PC-3 (cell line): ENCODE measurements at regions not wholly inside any gene's neighbourhood (a gene's known extent, or its start where the extent isn't known, plus 50 kb on each side); places are given as distances from the start of the nearest gene placed in this dataset.

Experiments
- ATAC-seq: fragments of 200-7000 bp; cut with Tn5 transposase; 2 replicates; pipeline ENCODE4 v1.9.1; 2020; ENCODE audit warnings: mild to moderate bottlenecking, moderate library complexity
- BruUV-seq: library from RNA; stranded (reverse); fragments of 400-500 nt; replicated peaks from 2 replicates; lab custom pipeline; 2021; lab: Mats Ljungman, UMichigan
- CTCF ChIA-PET: fragments of 300-600 bp; sonication (Branson Sonifier 250); formaldehyde crosslinking; loops from one replicate; lab custom pipeline; 2022; ENCODE audit warnings: antibody characterized with exemption; lab: Charles Lee
- POLR2A ChIA-PET: fragments of 300-600 bp; sonication (Branson Sonifier 250); formaldehyde crosslinking; loops from one replicate; lab custom pipeline; 2022; ENCODE audit warnings: antibody characterized with exemption; ENCODE audit not compliant: unreplicated experiment; lab: Charles Lee
- DNase-seq: peaks from one replicate; pipeline ENCODE4 v3.0.0-alpha.2; 2015
- H2AFZ ChIP-seq: fragments of 300-600 bp; sonication (generic); 2 replicates; pipeline ENCODE4 v1.6.0; 2016; ENCODE audit warnings: antibody characterized with exemption, low read length
- H3F3A ChIP-seq: fragments of 300-600 bp; sonication (generic); one replicate; pipeline ENCODE4 v1.6.0; 2017; ENCODE audit warnings: antibody characterized with exemption, low read length, control low read depth, mild to moderate bottlenecking; ENCODE audit not compliant: unreplicated experiment
- H3K27ac ChIP-seq: fragments of 300-600 bp; sonication (generic); 2 replicates; pipeline ENCODE4 v1.5.1; 2016; ENCODE audit warnings: mild to moderate bottlenecking, low read length
- H3K27me3 ChIP-seq: fragments of 300-600 bp; sonication (generic); 2 replicates; pipeline ENCODE4 v1.6.1; 2016; ENCODE audit warnings: low read length, mixed read lengths
- H3K36me3 ChIP-seq: fragments of 300-600 bp; sonication (generic); 2 replicates; pipeline ENCODE4 v1.6.1; 2016; ENCODE audit warnings: low read depth, mixed run types, low read length, mixed read lengths
- H3K4me1 ChIP-seq: fragments of 300-600 bp; sonication (generic); 2 replicates; pipeline ENCODE4 v1.5.1; 2016; ENCODE audit warnings: low read length; ENCODE audit not compliant: insufficient read depth
- H3K4me2 ChIP-seq: fragments of 300-600 bp; sonication (generic); 2 replicates; pipeline ENCODE4 v1.6.0; 2016; ENCODE audit warnings: low read length
- H3K4me3 ChIP-seq: fragments of 300-600 bp; sonication (generic); 2 replicates; pipeline ENCODE4 v1.5.1; 2016; ENCODE audit warnings: mild to moderate bottlenecking, low read length, mixed read lengths
- H3K79me2 ChIP-seq: fragments of 300-600 bp; sonication (generic); 2 replicates; pipeline ENCODE4 v1.6.1; 2017; ENCODE audit warnings: low read length, mixed read lengths
- H3K9ac ChIP-seq: fragments of 300-600 bp; sonication (generic); 2 replicates; pipeline ENCODE4 v1.6.0; 2016; ENCODE audit warnings: mild to moderate bottlenecking, low read length
- H3K9me2 ChIP-seq: fragments of 300-600 bp; sonication (generic); replicated peaks from 2 replicates; pipeline ENCODE4 v1.6.1; 2016; ENCODE audit warnings: mixed run types, low read length, mixed read lengths
- H3K9me3 ChIP-seq: fragments of 300-600 bp; sonication (generic); 2 replicates; pipeline ENCODE4 v1.6.1; 2016; ENCODE audit warnings: low read length, mixed read lengths
- H4K20me1 ChIP-seq: fragments of 300-600 bp; sonication (generic); 2 replicates; pipeline ENCODE4 v1.6.1; 2016; ENCODE audit warnings: low read length, mixed read lengths
- EZH2 ChIP-seq: fragments of 300-600 bp; sonication (generic); IDR thresholded peaks from one replicate; pipeline ENCODE4 v1.6.1; 2017; ENCODE audit warnings: antibody characterized with exemption, mild to moderate bottlenecking, low read length; ENCODE audit not compliant: unreplicated experiment
- EZH2phosphoT487 ChIP-seq: fragments of 300-600 bp; sonication (generic); IDR thresholded peaks from 2 replicates; pipeline ENCODE4 v1.6.1; 2018; ENCODE audit warnings: mild to moderate bottlenecking, antibody characterized with exemption, low read length, borderline replicate concordance
- intact Hi-C: fragments of 100-400 bp; cut with micrococcal nuclease; formaldehyde crosslinking; loops from 2 replicates; pipeline ENCODE4 v1.9.0; 2023
- TF ChIP-seq, protein P1 (sequence below): fragments of 300-600 bp; sonication (generic); conservative IDR thresholded peaks from 2 replicates; pipeline ENCODE4 v1.5.1; 2017; ENCODE audit warnings: antibody characterized with exemption, low read depth, mild to moderate bottlenecking, low read length

DNA sequence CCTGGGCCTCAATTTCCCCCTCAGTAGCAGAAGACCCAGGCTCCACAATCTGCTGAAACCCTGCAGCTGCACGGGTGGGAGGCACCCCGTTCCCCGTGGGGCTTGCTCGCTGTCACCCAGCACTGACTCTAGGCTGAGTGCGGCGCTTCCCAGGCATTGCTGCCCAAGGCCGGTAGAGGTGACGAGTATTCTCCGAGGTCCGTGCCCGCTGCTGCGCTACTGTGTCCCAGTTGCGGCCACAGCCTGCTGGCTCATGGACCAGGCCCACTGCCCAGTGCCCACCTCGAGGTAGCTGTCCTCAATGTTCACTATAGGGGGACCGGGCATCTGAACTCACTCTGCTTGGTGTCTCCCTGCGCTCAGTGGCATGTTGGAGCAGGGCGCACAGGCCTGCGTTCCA is 74.7 kb downstream of the GSC start:
- POLR2A ChIA-PET: no interaction called here
- no peaks in the 10 kb centered on the region for H3K36me3 ChIP-seq
- no peaks in the 10 kb centered on the region for H3K9me3 ChIP-seq
- CTCF ChIA-PET: no interaction called here
- no peak overlapping the region for H3K4me2 ChIP-seq
- no peaks in the 10 kb centered on the region for H3K79me2 ChIP-seq
- no peak overlapping the region for H3K4me3 ChIP-seq
- no peaks in the 10 kb centered on the region for H3K9me2 ChIP-seq
- no peak overlapping the region for H3K9ac ChIP-seq
- ATAC-seq: no peak
- no peaks in the 10 kb centered on the region for H3K27me3 ChIP-seq
- TF ChIP-seq, protein P1, sequence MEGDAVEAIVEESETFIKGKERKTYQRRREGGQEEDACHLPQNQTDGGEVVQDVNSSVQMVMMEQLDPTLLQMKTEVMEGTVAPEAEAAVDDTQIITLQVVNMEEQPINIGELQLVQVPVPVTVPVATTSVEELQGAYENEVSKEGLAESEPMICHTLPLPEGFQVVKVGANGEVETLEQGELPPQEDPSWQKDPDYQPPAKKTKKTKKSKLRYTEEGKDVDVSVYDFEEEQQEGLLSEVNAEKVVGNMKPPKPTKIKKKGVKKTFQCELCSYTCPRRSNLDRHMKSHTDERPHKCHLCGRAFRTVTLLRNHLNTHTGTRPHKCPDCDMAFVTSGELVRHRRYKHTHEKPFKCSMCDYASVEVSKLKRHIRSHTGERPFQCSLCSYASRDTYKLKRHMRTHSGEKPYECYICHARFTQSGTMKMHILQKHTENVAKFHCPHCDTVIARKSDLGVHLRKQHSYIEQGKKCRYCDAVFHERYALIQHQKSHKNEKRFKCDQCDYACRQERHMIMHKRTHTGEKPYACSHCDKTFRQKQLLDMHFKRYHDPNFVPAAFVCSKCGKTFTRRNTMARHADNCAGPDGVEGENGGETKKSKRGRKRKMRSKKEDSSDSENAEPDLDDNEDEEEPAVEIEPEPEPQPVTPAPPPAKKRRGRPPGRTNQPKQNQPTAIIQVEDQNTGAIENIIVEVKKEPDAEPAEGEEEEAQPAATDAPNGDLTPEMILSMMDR: no peak
- no peak for TF ChIP-seq EZH2
- no peak for TF ChIP-seq EZH2phosphoT487
- no peaks in the 10 kb centered on the region for H3K4me1 ChIP-seq
- H2AFZ ChIP-seq: no peak overlapping the region
- BruUV-seq: no TSS peak
- no peaks in the 10 kb centered on the region for H3F3A ChIP-seq
- intact Hi-C loops: no loop called here
- H3K27ac ChIP-seq: no peak overlapping the region
- H4K20me1 ChIP-seq: no peaks in the 10 kb centered on the region
- no peak for DNase-seq

GRCh38 chr14:94691660-94692034 is 78.3 kb downstream of the GSC start:
- CTCF ChIA-PET: no interaction called here
- no TSS peak for BruUV-seq
- intact Hi-C loops: no loop called here

DNA sequence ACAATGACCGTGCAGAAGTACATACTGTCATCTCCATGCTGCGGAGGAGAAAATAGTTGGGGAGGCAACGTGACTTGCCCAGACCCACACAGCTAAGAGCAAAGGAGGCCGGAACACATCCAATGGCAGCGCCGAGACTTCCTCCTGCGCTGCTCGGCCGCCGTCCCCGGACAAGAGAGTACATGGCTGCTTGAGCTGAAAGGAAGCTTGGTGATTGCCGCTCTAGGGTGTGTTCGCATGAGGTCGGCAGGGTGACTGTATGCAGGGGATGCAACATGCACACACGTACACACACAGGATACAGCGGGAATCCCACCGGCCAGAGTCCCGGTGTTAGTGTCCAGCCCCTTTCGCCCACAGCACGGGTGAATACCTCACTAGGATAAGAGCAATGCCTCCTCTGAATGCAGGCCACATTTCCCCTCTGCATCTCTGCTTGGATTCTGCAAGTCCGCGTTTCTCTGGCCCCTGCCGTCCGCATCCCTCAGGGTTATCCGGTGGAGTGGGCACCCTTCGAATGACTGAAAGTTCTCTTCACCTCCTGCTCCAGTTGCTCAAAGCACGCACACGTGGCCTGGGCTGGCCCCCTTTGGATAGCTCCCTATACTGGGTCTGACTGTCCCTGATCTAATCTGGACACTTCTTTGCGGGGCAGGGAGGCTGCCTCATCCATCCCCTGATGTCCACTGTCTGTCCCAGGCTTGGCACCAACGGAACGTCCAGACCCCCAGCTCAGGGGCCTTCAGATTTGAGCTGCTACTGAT is 78.8 kb downstream of the GSC start:
- no peak overlapping the region for H3K27ac ChIP-seq
- ATAC-seq: no peak
- no peaks in the 10 kb centered on the region for H3F3A ChIP-seq
- H3K27me3 ChIP-seq: no peaks in the 10 kb centered on the region
- TF ChIP-seq EZH2 (no peak), EZH2phosphoT487 (no peak)
- TF ChIP-seq, protein P1: no peak
- H4K20me1 ChIP-seq: no peaks in the 10 kb centered on the region
- H3K36me3 ChIP-seq: no peaks in the 10 kb centered on the region
- DNase-seq: no peak
- ChIA-PET POLR2A (no interaction called here), CTCF (no interaction called here)
- H3K4me2 ChIP-seq: no peak overlapping the region
- no peak overlapping the region for H3K9ac ChIP-seq
- no peak overlapping the region for H2AFZ ChIP-seq
- intact Hi-C loops: no loop called here
- BruUV-seq: no TSS peak
- H3K4me1 ChIP-seq: no peaks in the 10 kb centered on the region
- H3K4me3 ChIP-seq: no peak overlapping the region
- H3K79me2 ChIP-seq: no peaks in the 10 kb centered on the region
- H3K9me2 ChIP-seq: no peaks in the 10 kb centered on the region
- H3K9me3 ChIP-seq: no peaks in the 10 kb centered on the region

More at GRCh38 chr14:94691660-94692034, 78.3 kb downstream of the GSC start:
- DNase-seq: no peak
- H3K9me2 ChIP-seq: no peaks in the 10 kb centered on the region
- H3K36me3 ChIP-seq: no peaks in the 10 kb centered on the region
- no peak overlapping the region for H3K27ac ChIP-seq
- POLR2A ChIA-PET: no interaction called here
- no peaks in the 10 kb centered on the region for H4K20me1 ChIP-seq
- no peak overlapping the region for H3K4me3 ChIP-seq
- no peaks in the 10 kb centered on the region for H3K4me1 ChIP-seq
- no peak overlapping the region for H3K9ac ChIP-seq
- no peaks in the 10 kb centered on the region for H3F3A ChIP-seq
- no peak overlapping the region for H2AFZ ChIP-seq
- H3K79me2 ChIP-seq: no peaks in the 10 kb centered on the region
- no peak for ATAC-seq
- no peaks in the 10 kb centered on the region for H3K27me3 ChIP-seq
- TF ChIP-seq, protein P1: no peak
- TF ChIP-seq EZH2phosphoT487 (no peak), EZH2 (no peak)
- no peaks in the 10 kb centered on the region for H3K9me3 ChIP-seq
- no peak overlapping the region for H3K4me2 ChIP-seq
